Posterior vena cava (tissue), 2 donors: ENCODE measurements at regions not wholly inside any gene's neighbourhood (a gene's known extent, or its start where the extent isn't known, plus 50 kb on each side); places are given as distances from the start of the nearest gene placed in this dataset.
A peak's percentile ranks its signal among the peaks of the same experiment; 100 is the strongest.

Experiments used
- DNase-seq: peaks from one replicate; pipeline ENCODE4 v3.0.0-alpha.2; 2020; ENCODE audit warnings: low spot score
- intact Hi-C, 2 donors: fragments of 100-400 bp; cut with DNase I; formaldehyde crosslinking; loops; one replicate each; pipeline versions ENCODE4 v1.14.1 to v1.14.2; 2022 to 2023
- donor health status: DM: yes; HTN: yes; CAD: no.
- donor health status: DM: yes; HTN: yes; CAD: no.

DNA sequence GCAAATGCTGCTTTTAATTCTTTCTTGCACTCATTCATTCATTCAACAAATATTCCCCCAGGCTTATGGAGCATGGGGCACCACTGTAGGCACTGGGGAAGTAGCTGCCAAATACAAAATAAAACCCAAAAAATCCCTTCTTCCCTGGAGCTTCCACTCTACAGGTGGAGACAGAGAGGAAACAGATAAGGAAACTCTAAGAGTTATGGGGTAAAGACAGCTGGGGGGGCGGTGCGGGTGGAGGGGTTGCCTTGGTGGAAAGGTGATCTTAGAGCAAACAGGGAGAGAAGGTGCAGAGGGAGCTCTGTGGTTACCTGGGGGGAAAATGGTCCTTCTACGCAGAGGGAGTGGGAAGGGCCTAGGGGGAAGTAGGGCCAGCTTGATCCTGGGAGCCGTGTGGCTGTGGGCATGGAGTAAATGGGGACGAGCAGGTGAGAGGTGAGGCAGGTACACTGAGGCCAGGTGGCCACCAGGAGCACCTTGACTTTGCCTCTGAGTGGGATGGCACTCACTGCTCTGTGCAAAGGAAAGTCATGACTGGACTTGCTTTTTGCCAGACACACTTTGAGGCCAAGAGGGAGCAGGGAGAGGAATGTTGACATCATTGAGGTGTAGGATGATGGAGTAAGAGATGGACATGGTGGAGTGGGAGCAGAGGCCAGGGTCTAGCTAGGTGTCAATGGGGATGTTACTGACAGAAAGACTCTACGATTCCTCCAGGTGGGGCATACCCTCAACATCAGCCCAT lies 152.0 kb downstream of the ETS2 start:
- DNase-seq, result no peak
- intact Hi-C loops, result no loop called here

- DNase-seq, result no peak
- intact Hi-C loops, result no loop called here
These were observed 151.3 kb downstream of the ETS2 start for GRCh38 chr21:38956856-38957571.

DNA sequence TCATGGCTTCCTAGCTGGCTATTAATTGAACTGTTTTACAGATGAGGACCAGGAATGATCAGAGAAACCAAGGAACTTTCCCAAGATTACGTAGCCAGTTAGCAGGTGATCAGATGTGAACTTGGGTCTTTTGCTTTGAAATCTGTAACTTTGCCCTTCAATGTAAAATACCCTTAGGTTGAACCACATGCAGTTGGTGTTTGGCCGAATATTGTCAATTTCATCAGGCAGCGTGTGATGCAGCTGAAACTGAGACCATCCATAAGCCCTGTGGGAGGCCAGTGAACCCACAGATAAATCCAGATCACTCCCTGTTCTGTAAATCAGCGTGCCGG lies 150.8 kb downstream of the ETS2 start:
- peak; percentile 43 for DNase-seq
- intact Hi-C loops, result no loop called here

DNA sequence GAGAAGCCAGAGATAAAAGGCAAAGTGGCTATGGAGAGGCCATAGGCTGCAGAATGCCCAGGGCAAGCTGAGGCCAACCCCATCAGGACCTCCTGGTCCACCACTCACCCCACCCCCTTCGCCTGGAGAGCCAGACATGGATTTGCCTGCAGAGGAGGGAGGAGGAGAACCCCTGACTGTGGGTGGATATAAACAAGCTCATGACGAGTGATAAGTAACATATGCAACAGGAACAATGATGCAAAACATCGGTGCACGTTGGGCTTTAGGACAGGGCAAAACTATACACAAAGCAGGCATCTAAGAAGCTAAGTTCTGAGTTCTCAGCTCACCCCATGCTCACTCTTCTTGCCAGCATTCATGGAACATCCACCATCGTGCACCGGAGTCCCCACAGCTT lies 150.3 kb downstream of the ETS2 start:
- intact Hi-C loops, result no loop called here
- no peak for DNase-seq

- intact Hi-C loops, result loop anchor here in 1 of 2 donors (1.0 kb wide), 1 partner anchor 42 kb away; no protein-coding TSS in a partner anchor
- peak; percentile 54 for DNase-seq
These were observed 149.8 kb downstream of the ETS2 start for GRCh38 chr21:38955495-38955894.

DNA sequence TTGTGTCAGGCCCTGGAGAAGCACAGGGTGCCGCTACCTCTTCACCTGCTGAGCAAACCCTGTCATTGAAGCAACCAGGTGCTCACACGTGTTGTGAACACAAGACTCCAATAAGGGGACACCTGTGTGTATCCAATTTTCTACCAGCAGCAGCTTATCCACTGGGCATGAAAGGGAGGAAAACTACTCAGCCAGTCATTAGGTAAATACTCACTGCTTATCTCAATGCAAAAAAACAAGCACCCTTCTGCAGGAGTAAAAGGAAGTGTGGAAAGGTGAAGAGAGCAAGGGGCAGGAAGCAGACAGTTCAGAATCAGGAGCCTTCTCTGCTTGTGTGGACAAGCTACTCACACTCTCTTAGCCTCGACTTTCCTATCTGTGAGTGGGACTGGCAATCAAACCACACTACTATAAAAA lies 148.9 kb downstream of the ETS2 start:
- intact Hi-C loops, result loop anchor here in 1 of 2 donors (1.0 kb wide), 1 partner anchor 41 kb away; no protein-coding TSS in a partner anchor

DNA sequence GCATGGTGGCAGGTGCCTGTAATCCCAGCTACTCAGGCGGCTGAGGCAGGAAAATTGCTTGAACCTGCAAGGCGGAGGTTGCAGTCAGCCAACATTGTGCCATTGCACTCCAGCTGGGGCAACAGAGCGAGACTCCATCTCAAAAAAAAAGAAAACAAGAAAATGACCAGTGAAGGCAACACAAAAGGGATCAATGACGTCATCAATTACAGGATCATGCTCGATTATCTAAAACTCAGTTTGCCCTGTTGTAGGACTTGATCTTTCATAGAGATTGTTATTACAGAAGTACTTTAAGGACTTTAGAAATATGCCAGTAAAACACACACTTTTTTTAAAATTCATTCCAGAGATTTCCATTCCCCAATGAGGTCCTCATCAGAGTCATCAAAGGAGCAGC lies 147.8 kb downstream of the ETS2 start:
- intact Hi-C loops, result no loop called here
- no peak for DNase-seq

More for the DNA sequence above, 148.9 kb downstream of the ETS2 start:
- DNase-seq, result no peak

- peak; percentile 26 for DNase-seq
- intact Hi-C loops, result no loop called here
These were observed 147.2 kb downstream of the ETS2 start for GRCh38 chr21:38952890-38953289.

GRCh38 chr21:38951095-38951730 lies 145.5 kb downstream of the ETS2 start:
- intact Hi-C loops, result no loop called here
- no peak for DNase-seq

DNA sequence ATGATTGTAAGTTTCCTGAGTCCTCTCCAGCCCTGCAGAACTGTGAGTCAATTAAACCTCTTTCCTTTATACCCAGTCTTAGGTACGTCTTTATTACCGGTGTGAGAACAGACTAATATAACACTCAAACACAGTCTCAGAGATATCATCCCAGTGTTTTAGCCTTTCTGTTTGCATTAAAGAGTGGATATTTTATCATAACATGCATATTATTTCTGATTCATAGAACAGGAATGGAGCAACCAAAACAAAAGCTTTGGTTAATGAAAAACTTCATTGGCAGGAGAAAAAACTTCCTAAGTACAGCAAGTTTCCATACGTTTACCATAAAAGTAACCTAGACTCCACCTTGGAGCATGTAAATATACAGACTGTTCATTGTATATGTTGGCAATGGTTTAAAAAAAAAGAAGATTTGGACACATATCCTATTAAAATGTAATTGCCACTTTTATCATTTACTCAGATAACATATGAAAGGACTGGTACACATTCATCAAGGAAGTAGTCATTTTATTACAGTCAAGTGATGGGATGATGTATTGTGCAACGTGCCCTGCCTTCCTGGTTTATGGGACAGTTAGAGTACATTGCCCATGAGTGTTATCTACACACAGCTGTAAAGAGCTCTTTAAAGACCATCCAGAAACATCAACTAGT lies 144.8 kb downstream of the ETS2 start:
- DNase-seq, result no peak

GRCh38 chr21:38949070-38949380 lies 143.3 kb downstream of the ETS2 start:
- no peak for DNase-seq
- intact Hi-C loops, result no loop called here

More for the DNA sequence above, 144.8 kb downstream of the ETS2 start:
- intact Hi-C loops, result no loop called here

- no peak for DNase-seq
- intact Hi-C loops, result no loop called here
These were observed 142.8 kb downstream of the ETS2 start for GRCh38 chr21:38948377-38949069.

GRCh38 chr21:38945545-38946245 lies 140.0 kb downstream of the ETS2 start:
- intact Hi-C loops, result no loop called here
- DNase-seq, result no peak

DNA sequence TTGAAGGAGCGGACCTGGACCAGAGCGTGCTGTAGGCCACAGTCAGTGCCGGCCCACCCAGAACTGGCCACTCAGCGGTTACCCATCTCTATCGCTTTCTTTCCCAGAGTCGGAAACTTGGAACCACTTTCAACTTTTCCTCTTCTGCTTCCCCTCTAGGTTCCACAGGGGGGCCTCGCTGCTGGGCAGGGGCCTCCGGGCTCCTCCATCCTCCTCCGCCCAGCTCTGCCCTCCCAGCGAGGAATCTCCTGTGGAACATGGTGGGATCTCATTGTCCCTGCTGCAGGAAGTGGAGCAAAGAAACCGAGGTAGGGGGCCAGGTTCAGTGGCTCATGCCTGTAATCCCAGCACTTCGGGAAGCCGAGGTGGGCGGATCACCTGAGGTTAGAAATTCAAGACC lies 139.2 kb downstream of the ETS2 start:
- no peak for DNase-seq
- intact Hi-C loops, result no loop called here

- peak; percentile 12 for DNase-seq
- intact Hi-C loops, result no loop called here
These were observed 138.7 kb downstream of the ETS2 start for GRCh38 chr21:38944402-38944801.

DNA sequence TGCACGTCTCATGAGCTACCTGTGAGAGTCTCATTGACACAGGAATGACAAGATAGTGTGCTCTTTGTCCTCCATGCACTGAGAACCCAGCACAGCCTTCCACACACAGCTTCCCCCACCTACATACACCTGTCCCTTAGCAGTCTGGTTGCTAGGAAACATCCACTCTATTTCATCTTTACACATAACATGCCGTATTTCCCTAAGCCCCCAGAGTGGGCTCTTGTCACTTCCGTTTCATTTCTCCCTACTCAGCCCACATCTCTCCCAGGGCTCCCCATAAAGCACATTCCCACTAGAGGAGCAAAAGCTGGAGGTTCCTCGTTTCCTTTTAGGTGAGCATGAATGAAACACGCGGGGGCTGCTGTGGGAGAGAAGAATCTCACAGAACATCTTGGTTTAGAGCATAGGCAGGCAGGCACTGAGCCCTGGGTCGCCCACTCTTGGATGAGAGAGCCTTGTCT lies 137.1 kb downstream of the ETS2 start:
- intact Hi-C loops, result no loop called here
- DNase-seq, result no peak

DNA sequence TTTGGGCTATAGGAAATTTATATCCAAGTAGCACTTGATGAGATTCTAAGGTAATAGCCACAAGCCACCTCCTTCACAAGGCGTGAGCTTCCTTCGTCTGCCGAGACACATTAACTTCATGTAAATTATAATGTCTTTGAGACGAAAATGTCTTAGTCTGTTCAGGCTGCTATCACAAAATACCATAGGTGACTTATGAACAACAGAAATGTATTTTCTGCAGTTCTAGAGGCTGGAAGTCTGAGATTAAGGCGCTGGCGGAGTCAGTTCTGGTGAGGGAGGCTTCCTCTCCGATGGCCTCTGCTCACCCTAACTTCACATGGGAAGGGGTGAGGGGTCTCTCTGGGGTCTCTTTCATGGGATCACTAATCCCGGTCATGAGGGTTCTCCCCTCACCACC lies 133.0 kb downstream of the ETS2 start:
- intact Hi-C loops, result loop anchor here in 1 of 2 donors (5.0 kb wide), 1 partner anchor 416 kb away; no protein-coding TSS in a partner anchor
- no peak for DNase-seq

DNA sequence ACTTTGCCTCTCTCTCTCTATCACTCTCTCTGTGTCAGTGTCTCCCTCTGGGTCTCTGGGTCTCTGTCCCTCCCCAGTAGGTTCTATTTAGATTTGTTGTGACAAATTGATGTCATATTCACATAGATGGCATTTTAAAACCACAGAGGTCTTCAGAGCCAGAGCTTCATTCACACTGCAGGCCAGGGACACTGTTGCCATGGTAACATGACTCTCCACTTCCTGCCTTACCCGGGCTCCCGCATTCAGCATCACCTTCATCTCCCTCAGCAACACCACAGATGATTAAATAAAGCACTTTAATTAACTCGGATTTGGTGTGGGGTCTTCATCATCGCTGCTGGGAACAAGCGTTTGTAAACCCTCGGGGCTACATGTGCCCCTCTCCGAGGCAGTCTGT lies 132.6 kb downstream of the ETS2 start:
- no peak for DNase-seq
- intact Hi-C loops, result loop anchor here in 1 of 2 donors (5.0 kb wide), 1 partner anchor 416 kb away; no protein-coding TSS in a partner anchor

- intact Hi-C loops, result loop anchor here in 1 of 2 donors (5.0 kb wide), 1 partner anchor 416 kb away; no protein-coding TSS in a partner anchor
- DNase-seq, result no peak
These were observed 132.1 kb downstream of the ETS2 start for GRCh38 chr21:38937844-38938243.
